ENCODE measurements at regions not wholly inside any gene's neighbourhood (a gene's known extent, or its start where the extent isn't known, plus 50 kb on each side); places are given as distances from the start of the nearest gene placed in this dataset.
"Not testable (repeated sequence)": the region's sequence is repeated elsewhere in the genome, so short reads cannot be mapped to it uniquely, and the experiment has no call there.

DNA sequence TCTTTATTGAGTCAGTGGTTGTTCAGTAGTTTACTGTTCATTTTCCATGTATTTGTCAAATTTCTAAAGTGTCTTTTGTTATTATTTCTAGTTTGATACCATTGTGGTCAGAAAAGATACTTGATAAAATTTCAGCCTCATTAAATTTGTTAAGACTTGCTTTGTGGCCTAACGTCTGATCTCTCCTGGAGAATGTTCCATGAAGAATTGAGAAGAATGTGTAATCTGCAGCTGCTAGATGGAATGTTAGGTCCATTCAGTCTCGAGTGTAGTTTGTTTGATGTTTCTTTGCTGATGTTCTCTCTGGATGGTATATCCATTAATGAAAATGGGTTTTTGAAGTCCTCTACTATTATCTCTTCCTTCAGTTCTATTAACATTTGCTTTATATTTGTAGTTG is 394.7 kb upstream of the ANO5 start:
- dilution Hi-C loops (cut with MboI; ENCODE audit: extremely low pct_ligation_motif_present, low sequenced_read_pairs) = no loop called here
- no peak for FAIRE-seq
- POLR2A ChIA-PET = no interaction called here

GRCh38 chr11:21804523-21804922 is 388.4 kb upstream of the ANO5 start:
- H3K79me2 ChIP-seq (ENCODE audit: control insufficient read depth, insufficient read depth, low read length); dilution Hi-C loops (cut with MboI; ENCODE audit: extremely low pct_ligation_motif_present, low sequenced_read_pairs); H3K27ac ChIP-seq (ENCODE audit: insufficient read depth, low read depth, low read length); H3K4me1 ChIP-seq (ENCODE audit: control insufficient read depth, extremely low read depth, insufficient read depth, low read length); POLR2A ChIA-PET; DNase-seq (ENCODE audit: low read depth, low spot score); H3K36me3 ChIP-seq (ENCODE audit: control insufficient read depth in 2 of 2, extremely low read depth in 1 of 2, insufficient read depth in 2 of 2, low read length in 2 of 2); BruUV-seq (replicated peaks); CTCF ChIA-PET; H3K4me3 ChIP-seq (replicated peaks in 1 of 3; ENCODE audit: insufficient read depth in 1 of 3, low read depth in 1 of 3, low read length in 3 of 3); intact Hi-C loops (cut with micrococcal nuclease); H4K20me1 ChIP-seq (replicated peaks; ENCODE audit: control insufficient read depth, extremely low read depth, insufficient read depth, low read length); H2AFZ ChIP-seq (ENCODE audit: low read depth, low read length); H3K9me3 ChIP-seq (replicated peaks; ENCODE audit: control insufficient read depth, insufficient read depth, low read length); FAIRE-seq; H3K9me1 ChIP-seq (replicated peaks; ENCODE audit: control insufficient read depth, extremely low read depth, insufficient read depth, low read length); H3K27me3 ChIP-seq (ENCODE audit: control insufficient read depth in 2 of 2, insufficient read depth in 2 of 2, low read length in 2 of 2); H3K4me2 ChIP-seq (ENCODE audit: insufficient read depth, low read length); H3K9ac ChIP-seq (replicated peaks; ENCODE audit: extremely low read depth, insufficient read depth, low read length): not testable (repeated sequence)

More for the DNA sequence above, 394.7 kb upstream of the ANO5 start:
- Histone ChIP-seq H3K4me2 (ENCODE audit: insufficient read depth, low read length) (no peak overlapping the region), H3K4me1 (ENCODE audit: control insufficient read depth, extremely low read depth, insufficient read depth, low read length) (no peaks in the 10 kb centered on the region), H3K9ac (replicated peaks; ENCODE audit: extremely low read depth, insufficient read depth, low read length) (no peak overlapping the region), H4K20me1 (replicated peaks; ENCODE audit: control insufficient read depth, extremely low read depth, insufficient read depth, low read length) (no peaks in the 10 kb centered on the region), H3K4me3 (replicated peaks in 1 of 3; ENCODE audit: insufficient read depth in 1 of 3, low read depth in 1 of 3, low read length in 3 of 3) (no peak overlapping the region), H3K9me3 (replicated peaks; ENCODE audit: control insufficient read depth, insufficient read depth, low read length) (peaks cover 9% of the 10 kb centered on the region), H2AFZ (ENCODE audit: low read depth, low read length) (no peak overlapping the region), H3K27ac (ENCODE audit: insufficient read depth, low read depth, low read length) (no peak overlapping the region), H3K79me2 (ENCODE audit: control insufficient read depth, insufficient read depth, low read length) (no peaks in the 10 kb centered on the region), H3K27me3 (ENCODE audit: control insufficient read depth in 2 of 2, insufficient read depth in 2 of 2, low read length in 2 of 2) (no peaks in the 10 kb centered on the region), H3K9me1 (replicated peaks; ENCODE audit: control insufficient read depth, extremely low read depth, insufficient read depth, low read length) (no peaks in the 10 kb centered on the region), H3K36me3 (ENCODE audit: control insufficient read depth in 2 of 2, extremely low read depth in 1 of 2, insufficient read depth in 2 of 2, low read length in 2 of 2) (no peaks in the 10 kb centered on the region)
- CTCF ChIA-PET = no interaction called here
- no TSS peak for BruUV-seq (replicated peaks)
- TF ChIP-seq MYC (IDR thresholded peaks at IDR 0.05; ENCODE audit: low read depth, low read length) (no peak), POLR2A (IDR thresholded peaks at IDR 0.05; ENCODE audit: low read depth, low read length) (no peak), GATA2 (IDR thresholded peaks at IDR 0.05; ENCODE audit: insufficient read depth, insufficient read length, low read depth, low read length) (no peak), EZH2 (IDR thresholded peaks at IDR 0.05; ENCODE audit: borderline replicate concordance, low read depth, low read length, severe bottlenecking) (no peak), MAX (IDR thresholded peaks at IDR 0.05; ENCODE audit: insufficient read depth, insufficient read length) (no peak), JUN (IDR thresholded peaks at IDR 0.05; ENCODE audit: borderline replicate concordance, insufficient read depth, insufficient read length, low read depth) (no peak), POLR2AphosphoS5 (IDR thresholded peaks at IDR 0.05; ENCODE audit: insufficient read depth, low read depth, low read length) (no peak), FOS (IDR thresholded peaks at IDR 0.05; ENCODE audit: borderline replicate concordance, insufficient read depth, low read length) (no peak)
- TF ChIP-seq, protein P1, sequence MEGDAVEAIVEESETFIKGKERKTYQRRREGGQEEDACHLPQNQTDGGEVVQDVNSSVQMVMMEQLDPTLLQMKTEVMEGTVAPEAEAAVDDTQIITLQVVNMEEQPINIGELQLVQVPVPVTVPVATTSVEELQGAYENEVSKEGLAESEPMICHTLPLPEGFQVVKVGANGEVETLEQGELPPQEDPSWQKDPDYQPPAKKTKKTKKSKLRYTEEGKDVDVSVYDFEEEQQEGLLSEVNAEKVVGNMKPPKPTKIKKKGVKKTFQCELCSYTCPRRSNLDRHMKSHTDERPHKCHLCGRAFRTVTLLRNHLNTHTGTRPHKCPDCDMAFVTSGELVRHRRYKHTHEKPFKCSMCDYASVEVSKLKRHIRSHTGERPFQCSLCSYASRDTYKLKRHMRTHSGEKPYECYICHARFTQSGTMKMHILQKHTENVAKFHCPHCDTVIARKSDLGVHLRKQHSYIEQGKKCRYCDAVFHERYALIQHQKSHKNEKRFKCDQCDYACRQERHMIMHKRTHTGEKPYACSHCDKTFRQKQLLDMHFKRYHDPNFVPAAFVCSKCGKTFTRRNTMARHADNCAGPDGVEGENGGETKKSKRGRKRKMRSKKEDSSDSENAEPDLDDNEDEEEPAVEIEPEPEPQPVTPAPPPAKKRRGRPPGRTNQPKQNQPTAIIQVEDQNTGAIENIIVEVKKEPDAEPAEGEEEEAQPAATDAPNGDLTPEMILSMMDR (IDR thresholded peaks at IDR 0.05; ENCODE audit: extremely low read depth in 1 of 2, insufficient read depth in 1 of 2, low read depth in 1 of 2, low read length in 2 of 2) = no peak
- intact Hi-C loops (cut with micrococcal nuclease) = no loop called here
- no peak for DNase-seq (ENCODE audit: low read depth, low spot score)

Measured in endothelial cell of umbilical vein (primary cell).